DND-41 (cell line): ENCODE measurements at regions not wholly inside any gene's neighbourhood (a gene's known extent, or its start where the extent isn't known, plus 50 kb on each side); places are given as distances from the start of the nearest gene placed in this dataset.

Experiments
- CTCF ChIP-seq: IDR thresholded peaks from 2 replicates; pipeline ENCODE4 v1.5.1; 2012; ENCODE audit warnings: borderline replicate concordance, low read length, moderate library complexity, mild to moderate bottlenecking; ENCODE audit not compliant: poor library complexity, severe bottlenecking; ENCODE audit errors: extremely low read depth
- EZH2 ChIP-seq: IDR thresholded peaks from 3 replicates; pipeline ENCODE4 v1.6.1; 2012; ENCODE audit warnings: borderline replicate concordance, low read depth, mild to moderate bottlenecking, moderate library complexity, low read length, inconsistent platforms; ENCODE audit not compliant: severe bottlenecking

- TF ChIP-seq CTCF (no peak), EZH2 (no peak)
These were observed 2823.7 kb upstream of the PCDH20 start for GRCh38 chr13:64239372-64239771.
